NCI-H146 (cell line): ENCODE measurements at regions not wholly inside any gene's neighbourhood (a gene's known extent, or its start where the extent isn't known, plus 50 kb on each side); places are given as distances from the start of the nearest gene placed in this dataset.

Source experiments
- DNase-seq: peaks from one replicate; lab custom pipeline; 2025; lab: John Stamatoyannopoulos, UW

- no peak for DNase-seq
These were observed 65.7 kb downstream of the UNC5CL start for GRCh38 chr6:40973304-40973703.

GRCh38 chr6:40972814-40973213, 66.2 kb downstream of the UNC5CL start:
- no peak for DNase-seq

- DNase-seq = no peak
These were observed 66.8 kb downstream of the UNC5CL start for GRCh38 chr6:40972190-40972589.

- DNase-seq = no peak
These were observed 70.3 kb downstream of the UNC5CL start for GRCh38 chr6:40968620-40969164.

GRCh38 chr6:40966860-40967259, 72.2 kb downstream of the UNC5CL start:
- no peak for DNase-seq

- DNase-seq = peak; percentile 10
These were observed 74.0 kb downstream of the UNC5CL start for GRCh38 chr6:40965046-40965445.

GRCh38 chr6:40963019-40963418, 76.0 kb downstream of the UNC5CL start:
- DNase-seq = no peak

- DNase-seq = no peak
These were observed 76.8 kb downstream of the UNC5CL start for GRCh38 chr6:40962241-40962640.

- no peak for DNase-seq
These were observed 77.2 kb downstream of the UNC5CL start for GRCh38 chr6:40961831-40962230.

GRCh38 chr6:40960742-40961430, 78.1 kb downstream of the UNC5CL start:
- no peak for DNase-seq

- DNase-seq = no peak
These were observed 79.2 kb downstream of the UNC5CL start for GRCh38 chr6:40959781-40960327.

- DNase-seq = no peak
These were observed 80.3 kb downstream of the UNC5CL start for GRCh38 chr6:40958738-40959137.

GRCh38 chr6:40957616-40958492, 81.2 kb downstream of the UNC5CL start:
- DNase-seq = no peak

- no peak for DNase-seq
These were observed 82.1 kb downstream of the UNC5CL start for GRCh38 chr6:40956936-40957335.

GRCh38 chr6:40955178-40955545, 83.9 kb downstream of the UNC5CL start:
- no peak for DNase-seq

- DNase-seq = no peak
These were observed 84.4 kb downstream of the UNC5CL start for GRCh38 chr6:40954446-40955177.

- DNase-seq = no peak
These were observed 85.5 kb downstream of the UNC5CL start for GRCh38 chr6:40953486-40953885.

- DNase-seq = no peak
These were observed 87.9 kb downstream of the UNC5CL start for GRCh38 chr6:40950986-40951698.

- DNase-seq = no peak
These were observed 90.5 kb downstream of the UNC5CL start for GRCh38 chr6:40948570-40948969.

- DNase-seq = no peak
These were observed 91.0 kb downstream of the UNC5CL start for GRCh38 chr6:40947876-40948526.

- no peak for DNase-seq
These were observed 92.2 kb downstream of the UNC5CL start for GRCh38 chr6:40946738-40947301.
